GM23248 (cell line): ENCODE measurements at regions not wholly inside any gene's neighbourhood (a gene's known extent, or its start where the extent isn't known, plus 50 kb on each side); places are given as distances from the start of the nearest gene placed in this dataset.

ENCODE experiments used
- DNase-seq: peaks from one replicate; pipeline ENCODE4 v3.0.0-alpha.2; 2015
- H2AFZ ChIP-seq: fragments of 200-600 bp; sonication (generic); 2 replicates; pipeline ENCODE4 v1.6.1; 2016; ENCODE audit warnings: antibody characterized with exemption
- H3F3A ChIP-seq: fragments of 200-600 bp; sonication (generic); 2 replicates; pipeline ENCODE4 v1.6.1; 2016; ENCODE audit warnings: mild to moderate bottlenecking, antibody characterized with exemption, mixed run types; ENCODE audit not compliant: insufficient read depth
- H3K27ac ChIP-seq: fragments of 200-600 bp; sonication (generic); 2 replicates; pipeline ENCODE4 v1.5.1; 2016; ENCODE audit warnings: mild to moderate bottlenecking
- H3K27me3 ChIP-seq: fragments of 200-600 bp; sonication (generic); replicated peaks from 2 replicates; pipeline ENCODE4 v1.6.1; 2016; ENCODE audit warnings: mild to moderate bottlenecking; ENCODE audit not compliant: insufficient read depth
- H3K36me3 ChIP-seq: fragments of 200-600 bp; sonication (generic); 2 replicates; pipeline ENCODE4 v1.6.1; 2016; ENCODE audit warnings: low read depth, mild to moderate bottlenecking
- H3K4me1 ChIP-seq: fragments of 200-600 bp; sonication (generic); 2 replicates; pipeline ENCODE4 v1.6.1; 2016; ENCODE audit warnings: mild to moderate bottlenecking; ENCODE audit not compliant: insufficient read depth
- H3K4me2 ChIP-seq: fragments of 200-600 bp; sonication (generic); one replicate; pipeline ENCODE4 v1.6.1; 2016; ENCODE audit warnings: mild to moderate bottlenecking; ENCODE audit not compliant: unreplicated experiment
- H3K4me3 ChIP-seq: fragments of 200-600 bp; sonication (generic); 2 replicates; pipeline ENCODE4 v1.5.1; 2016; ENCODE audit warnings: mild to moderate bottlenecking
- H3K79me2 ChIP-seq: fragments of 200-600 bp; sonication (generic); 2 replicates; pipeline ENCODE4 v1.6.1; 2016; ENCODE audit warnings: mild to moderate bottlenecking; ENCODE audit not compliant: insufficient read depth
- H3K9ac ChIP-seq: fragments of 200-600 bp; sonication (generic); 2 replicates; pipeline ENCODE4 v1.6.1; 2016; ENCODE audit warnings: mild to moderate bottlenecking
- H3K9me2 ChIP-seq: fragments of 200-600 bp; sonication (generic); 2 replicates; pipeline ENCODE4 v1.6.1; 2016; ENCODE audit warnings: mixed run types, mild to moderate bottlenecking, moderate library complexity; ENCODE audit not compliant: insufficient read depth
- H3K9me3 ChIP-seq: fragments of 200-600 bp; sonication (generic); one replicate; pipeline ENCODE4 v1.6.1; 2017; ENCODE audit warnings: low read depth
- H4K20me1 ChIP-seq: fragments of 200-600 bp; sonication (generic); 2 replicates; pipeline ENCODE4 v1.6.0; 2016; ENCODE audit not compliant: insufficient read depth
- EZH2 ChIP-seq: fragments of 200-600 bp; sonication (generic); IDR thresholded peaks from 2 replicates; pipeline ENCODE4 v1.6.1; 2018; ENCODE audit warnings: antibody characterized with exemption, mild to moderate bottlenecking; ENCODE audit not compliant: insufficient read depth, poor library complexity, severe bottlenecking
- EZH2phosphoT487 ChIP-seq: fragments of 200-600 bp; sonication (generic); IDR thresholded peaks from 2 replicates; pipeline ENCODE4 v1.6.1; 2018; ENCODE audit warnings: antibody characterized with exemption, moderate library complexity, mild to moderate bottlenecking, low read depth; ENCODE audit not compliant: insufficient read depth
- WGBS, 2 experiments: methylation state at CpG; one replicate each; pipeline ENCODE4 v1.1.6; 2015 to 2017; ENCODE audit warnings: low lambda C conversion rate in 2 of 2, low coverage in 1 of 2; ENCODE audit errors: missing lambda C conversion rate in 2 of 2; 5-methylcytosine and 5-hydroxymethylcytosine counted together
- in situ Hi-C: fragments of 300-500 bp; cut with MboI; formaldehyde crosslinking; loops from 2 replicates; pipeline ENCODE4 v1.15.0; 2020

GRCh38 chr1:18001725-18002124, 105.9 kb upstream of the IGSF21 start:
- H3K9ac ChIP-seq = no peak overlapping the region
- H3K9me3 ChIP-seq = no peaks in the 10 kb centered on the region
- 27 to 40% methylated on average over 8 of the region's 8 CpGs for WGBS, 2 experiments
- H3K4me1 ChIP-seq = no peaks in the 10 kb centered on the region
- no peaks in the 10 kb centered on the region for H4K20me1 ChIP-seq
- TF ChIP-seq EZH2phosphoT487 (no peak), EZH2 (no peak)
- no peaks in the 10 kb centered on the region for H3K27me3 ChIP-seq
- H3F3A ChIP-seq = no peaks in the 10 kb centered on the region
- no peak for DNase-seq
- H2AFZ ChIP-seq = no peak overlapping the region
- H3K4me3 ChIP-seq = no peak overlapping the region
- H3K27ac ChIP-seq = no peak overlapping the region
- H3K79me2 ChIP-seq = no peaks in the 10 kb centered on the region
- no peaks in the 10 kb centered on the region for H3K9me2 ChIP-seq
- H3K4me2 ChIP-seq = no peak overlapping the region
- in situ Hi-C loops = no loop called here
- no peaks in the 10 kb centered on the region for H3K36me3 ChIP-seq

- no peak overlapping the region for H3K4me3 ChIP-seq
- no peak overlapping the region for H2AFZ ChIP-seq
- no peaks in the 10 kb centered on the region for H3K9me3 ChIP-seq
- no peaks in the 10 kb centered on the region for H3K4me1 ChIP-seq
- H3K9ac ChIP-seq = no peak overlapping the region
- no peak overlapping the region for H3K27ac ChIP-seq
- H3K4me2 ChIP-seq = no peak overlapping the region
- H4K20me1 ChIP-seq = no peaks in the 10 kb centered on the region
- no peak for DNase-seq
- no peaks in the 10 kb centered on the region for H3F3A ChIP-seq
- no peaks in the 10 kb centered on the region for H3K27me3 ChIP-seq
- in situ Hi-C loops = no loop called here
- no peaks in the 10 kb centered on the region for H3K79me2 ChIP-seq
- no peaks in the 10 kb centered on the region for H3K9me2 ChIP-seq
- TF ChIP-seq EZH2phosphoT487 = no peak
- no peak for TF ChIP-seq EZH2
- no peaks in the 10 kb centered on the region for H3K36me3 ChIP-seq
- 16 to 19% methylated on average over 7 of the region's 7 CpGs for WGBS, 2 experiments
Measured at GRCh38 chr1:18004278-18004677, 103.3 kb upstream of the IGSF21 start.

GRCh38 chr1:18005238-18005637, 102.4 kb upstream of the IGSF21 start:
- no peaks in the 10 kb centered on the region for H3K9me3 ChIP-seq
- H4K20me1 ChIP-seq = no peaks in the 10 kb centered on the region
- H2AFZ ChIP-seq = no peak overlapping the region
- no peak overlapping the region for H3K9ac ChIP-seq
- H3K4me1 ChIP-seq = no peaks in the 10 kb centered on the region
- H3K27me3 ChIP-seq = no peaks in the 10 kb centered on the region
- TF ChIP-seq EZH2phosphoT487 (no peak), EZH2 (no peak)
- H3K79me2 ChIP-seq = no peaks in the 10 kb centered on the region
- no peaks in the 10 kb centered on the region for H3F3A ChIP-seq
- H3K9me2 ChIP-seq = no peaks in the 10 kb centered on the region
- no peak overlapping the region for H3K4me3 ChIP-seq
- in situ Hi-C loops = no loop called here
- WGBS, 2 experiments = 18 to 37% methylated on average over 2 of the region's 2 CpGs
- no peak for DNase-seq
- H3K4me2 ChIP-seq = no peak overlapping the region
- no peak overlapping the region for H3K27ac ChIP-seq
- no peaks in the 10 kb centered on the region for H3K36me3 ChIP-seq

- DNase-seq = no peak
- Histone ChIP-seq H4K20me1 (no peaks in the 10 kb centered on the region), H3K36me3 (no peaks in the 10 kb centered on the region), H3K79me2 (no peaks in the 10 kb centered on the region), H3K4me1 (no peaks in the 10 kb centered on the region), H3F3A (no peaks in the 10 kb centered on the region), H3K9me2 (no peaks in the 10 kb centered on the region), H3K4me2 (no peak overlapping the region), H3K9me3 (no peaks in the 10 kb centered on the region), H3K27me3 (no peaks in the 10 kb centered on the region), H3K4me3 (no peak overlapping the region), H3K27ac (no peak overlapping the region), H3K9ac (no peak overlapping the region), H2AFZ (no peak overlapping the region)
- TF ChIP-seq EZH2 = no peak
- 12 to 16% methylated on average over 14 of the region's 14 CpGs for WGBS, 2 experiments
- in situ Hi-C loops = no loop called here
Measured at GRCh38 chr1:18007391-18008041, 100.1 kb upstream of the IGSF21 start.

- Histone ChIP-seq H4K20me1 (no peaks in the 10 kb centered on the region), H3K27me3 (no peaks in the 10 kb centered on the region), H3K9ac (no peak overlapping the region), H3K27ac (no peak overlapping the region), H3F3A (no peaks in the 10 kb centered on the region), H3K9me3 (no peaks in the 10 kb centered on the region), H3K4me3 (no peak overlapping the region), H3K4me1 (no peaks in the 10 kb centered on the region), H3K9me2 (no peaks in the 10 kb centered on the region), H2AFZ (no peak overlapping the region), H3K79me2 (no peaks in the 10 kb centered on the region), H3K36me3 (no peaks in the 10 kb centered on the region), H3K4me2 (no peak overlapping the region)
- WGBS, 2 experiments = 35 to 60% methylated on average over 1 of the region's 1 CpG
- in situ Hi-C loops = no loop called here
- TF ChIP-seq EZH2phosphoT487 = no peak
- TF ChIP-seq EZH2 = no peak
- DNase-seq = no peak
Measured at GRCh38 chr1:18008081-18008480, 99.5 kb upstream of the IGSF21 start.
